ENCODE measurements at regions not wholly inside any gene's neighbourhood (a gene's known extent, or its start where the extent isn't known, plus 50 kb on each side); places are given as distances from the start of the nearest gene placed in this dataset.

DNA sequence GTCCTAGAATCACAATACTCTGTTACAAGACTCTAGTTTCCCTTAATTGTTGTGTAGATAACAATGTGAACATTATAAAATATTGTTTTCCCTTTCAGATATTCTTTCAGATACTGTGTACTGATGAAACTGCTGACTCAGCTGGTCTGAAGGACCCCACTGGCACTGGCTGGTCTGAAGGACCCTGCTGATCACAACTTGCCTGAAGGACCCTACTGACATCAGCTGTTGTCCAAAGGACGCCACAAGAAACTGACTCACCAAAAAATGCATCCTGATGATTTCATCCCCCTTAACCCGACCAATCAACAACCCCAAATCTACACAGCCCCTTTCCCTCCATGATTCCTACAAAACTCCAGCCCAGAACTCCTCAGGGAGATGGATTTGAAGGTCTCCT, 258.8 kb upstream of the GNPDA2 start:
- H3K27ac ChIP-seq (ENCODE audit: insufficient read depth, low read depth, low read length), result no peak overlapping the region
- no TSS peak for BruUV-seq (replicated peaks)
- no peaks in the 10 kb centered on the region for H3K79me2 ChIP-seq (ENCODE audit: control insufficient read depth, insufficient read depth, low read length)
- ChIA-PET POLR2A (no interaction called here), CTCF (no interaction called here)
- no peaks in the 10 kb centered on the region for H3K4me1 ChIP-seq (ENCODE audit: control insufficient read depth, extremely low read depth, insufficient read depth, low read length)
- no peak overlapping the region for H3K4me3 ChIP-seq (replicated peaks in 1 of 3; ENCODE audit: insufficient read depth in 1 of 3, low read depth in 1 of 3, low read length in 3 of 3)
- dilution Hi-C loops (cut with MboI; ENCODE audit: extremely low pct_ligation_motif_present, low sequenced_read_pairs) (no loop called here), intact Hi-C loops (cut with micrococcal nuclease) (no loop called here)
- FAIRE-seq (no peak), DNase-seq (ENCODE audit: low read depth, low spot score) (no peak)
- no peaks in the 10 kb centered on the region for H3K27me3 ChIP-seq (ENCODE audit: control insufficient read depth in 2 of 2, insufficient read depth in 2 of 2, low read length in 2 of 2)
- no peaks in the 10 kb centered on the region for H3K9me1 ChIP-seq (replicated peaks; ENCODE audit: control insufficient read depth, extremely low read depth, insufficient read depth, low read length)
- H3K36me3 ChIP-seq (ENCODE audit: control insufficient read depth in 2 of 2, extremely low read depth in 1 of 2, insufficient read depth in 2 of 2, low read length in 2 of 2), result no peaks in the 10 kb centered on the region
- no peak overlapping the region for H2AFZ ChIP-seq (ENCODE audit: low read depth, low read length)
- H3K9me3 ChIP-seq (replicated peaks; ENCODE audit: control insufficient read depth, insufficient read depth, low read length), result peaks cover under 1% of the 10 kb centered on the region
- no peak overlapping the region for H3K4me2 ChIP-seq (ENCODE audit: insufficient read depth, low read length)
- H3K9ac ChIP-seq (replicated peaks; ENCODE audit: extremely low read depth, insufficient read depth, low read length), result no peak overlapping the region
- TF ChIP-seq POLR2A (IDR thresholded peaks at IDR 0.05; ENCODE audit: low read depth, low read length) (no peak), POLR2AphosphoS5 (IDR thresholded peaks at IDR 0.05; ENCODE audit: insufficient read depth, low read depth, low read length) (no peak), GATA2 (IDR thresholded peaks at IDR 0.05; ENCODE audit: insufficient read depth, insufficient read length, low read depth, low read length) (no peak), JUN (IDR thresholded peaks at IDR 0.05; ENCODE audit: borderline replicate concordance, insufficient read depth, insufficient read length, low read depth) (no peak), MYC (IDR thresholded peaks at IDR 0.05; ENCODE audit: low read depth, low read length) (no peak), EZH2 (IDR thresholded peaks at IDR 0.05; ENCODE audit: borderline replicate concordance, low read depth, low read length, severe bottlenecking) (no peak), FOS (IDR thresholded peaks at IDR 0.05; ENCODE audit: borderline replicate concordance, insufficient read depth, low read length) (no peak)
- TF ChIP-seq, protein P1, sequence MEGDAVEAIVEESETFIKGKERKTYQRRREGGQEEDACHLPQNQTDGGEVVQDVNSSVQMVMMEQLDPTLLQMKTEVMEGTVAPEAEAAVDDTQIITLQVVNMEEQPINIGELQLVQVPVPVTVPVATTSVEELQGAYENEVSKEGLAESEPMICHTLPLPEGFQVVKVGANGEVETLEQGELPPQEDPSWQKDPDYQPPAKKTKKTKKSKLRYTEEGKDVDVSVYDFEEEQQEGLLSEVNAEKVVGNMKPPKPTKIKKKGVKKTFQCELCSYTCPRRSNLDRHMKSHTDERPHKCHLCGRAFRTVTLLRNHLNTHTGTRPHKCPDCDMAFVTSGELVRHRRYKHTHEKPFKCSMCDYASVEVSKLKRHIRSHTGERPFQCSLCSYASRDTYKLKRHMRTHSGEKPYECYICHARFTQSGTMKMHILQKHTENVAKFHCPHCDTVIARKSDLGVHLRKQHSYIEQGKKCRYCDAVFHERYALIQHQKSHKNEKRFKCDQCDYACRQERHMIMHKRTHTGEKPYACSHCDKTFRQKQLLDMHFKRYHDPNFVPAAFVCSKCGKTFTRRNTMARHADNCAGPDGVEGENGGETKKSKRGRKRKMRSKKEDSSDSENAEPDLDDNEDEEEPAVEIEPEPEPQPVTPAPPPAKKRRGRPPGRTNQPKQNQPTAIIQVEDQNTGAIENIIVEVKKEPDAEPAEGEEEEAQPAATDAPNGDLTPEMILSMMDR (IDR thresholded peaks at IDR 0.05; ENCODE audit: extremely low read depth in 1 of 2, insufficient read depth in 1 of 2, low read depth in 1 of 2, low read length in 2 of 2), result no peak
- TF ChIP-seq, protein P2, sequence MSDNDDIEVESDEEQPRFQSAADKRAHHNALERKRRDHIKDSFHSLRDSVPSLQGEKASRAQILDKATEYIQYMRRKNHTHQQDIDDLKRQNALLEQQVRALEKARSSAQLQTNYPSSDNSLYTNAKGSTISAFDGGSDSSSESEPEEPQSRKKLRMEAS (IDR thresholded peaks at IDR 0.05; ENCODE audit: insufficient read depth, insufficient read length), result no peak
- no peaks in the 10 kb centered on the region for H4K20me1 ChIP-seq (replicated peaks; ENCODE audit: control insufficient read depth, extremely low read depth, insufficient read depth, low read length)

All from endothelial cell of umbilical vein (primary cell).